ENCODE measurements at regions not wholly inside any gene's neighbourhood (a gene's known extent, or its start where the extent isn't known, plus 50 kb on each side); places are given as distances from the start of the nearest gene placed in this dataset.

DNA sequence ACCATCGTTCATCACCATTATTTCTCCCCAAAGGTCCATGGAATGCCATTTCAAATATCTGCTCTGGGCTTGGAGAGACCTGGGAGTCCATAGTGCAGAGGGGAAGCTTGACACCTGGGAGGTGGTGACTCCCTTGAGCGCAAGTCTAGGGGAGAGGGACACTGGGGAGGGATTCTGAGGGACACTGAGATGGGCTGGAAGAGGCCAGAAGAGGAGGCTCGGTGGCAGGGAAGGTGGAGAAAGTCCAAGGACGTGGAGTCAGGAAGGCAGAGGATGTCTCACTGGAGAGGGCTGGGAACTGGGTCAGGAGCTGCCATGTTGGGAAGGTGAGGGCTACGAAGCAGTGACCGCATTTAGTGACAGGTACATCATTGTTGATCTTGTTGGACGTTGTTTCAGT, 160.3 kb upstream of the MVB12B start:
- TF ChIP-seq, protein P1, sequence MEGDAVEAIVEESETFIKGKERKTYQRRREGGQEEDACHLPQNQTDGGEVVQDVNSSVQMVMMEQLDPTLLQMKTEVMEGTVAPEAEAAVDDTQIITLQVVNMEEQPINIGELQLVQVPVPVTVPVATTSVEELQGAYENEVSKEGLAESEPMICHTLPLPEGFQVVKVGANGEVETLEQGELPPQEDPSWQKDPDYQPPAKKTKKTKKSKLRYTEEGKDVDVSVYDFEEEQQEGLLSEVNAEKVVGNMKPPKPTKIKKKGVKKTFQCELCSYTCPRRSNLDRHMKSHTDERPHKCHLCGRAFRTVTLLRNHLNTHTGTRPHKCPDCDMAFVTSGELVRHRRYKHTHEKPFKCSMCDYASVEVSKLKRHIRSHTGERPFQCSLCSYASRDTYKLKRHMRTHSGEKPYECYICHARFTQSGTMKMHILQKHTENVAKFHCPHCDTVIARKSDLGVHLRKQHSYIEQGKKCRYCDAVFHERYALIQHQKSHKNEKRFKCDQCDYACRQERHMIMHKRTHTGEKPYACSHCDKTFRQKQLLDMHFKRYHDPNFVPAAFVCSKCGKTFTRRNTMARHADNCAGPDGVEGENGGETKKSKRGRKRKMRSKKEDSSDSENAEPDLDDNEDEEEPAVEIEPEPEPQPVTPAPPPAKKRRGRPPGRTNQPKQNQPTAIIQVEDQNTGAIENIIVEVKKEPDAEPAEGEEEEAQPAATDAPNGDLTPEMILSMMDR (optimal IDR thresholded peaks at IDR 0.05 in 1 of 3, IDR thresholded peaks at IDR 0.05 in 1 of 3, conservative IDR thresholded peaks at IDR 0.05 in 1 of 3; ENCODE audit: extremely low read depth in 1 of 3, insufficient read depth in 2 of 3, low read length in 3 of 3): no peak
- no peak for TF ChIP-seq EZH2 (IDR thresholded peaks at IDR 0.05; ENCODE audit: low read length)
